ENCODE measurements at regions not wholly inside any gene's neighbourhood (a gene's known extent, or its start where the extent isn't known, plus 50 kb on each side); places are given as distances from the start of the nearest gene placed in this dataset.

DNA sequence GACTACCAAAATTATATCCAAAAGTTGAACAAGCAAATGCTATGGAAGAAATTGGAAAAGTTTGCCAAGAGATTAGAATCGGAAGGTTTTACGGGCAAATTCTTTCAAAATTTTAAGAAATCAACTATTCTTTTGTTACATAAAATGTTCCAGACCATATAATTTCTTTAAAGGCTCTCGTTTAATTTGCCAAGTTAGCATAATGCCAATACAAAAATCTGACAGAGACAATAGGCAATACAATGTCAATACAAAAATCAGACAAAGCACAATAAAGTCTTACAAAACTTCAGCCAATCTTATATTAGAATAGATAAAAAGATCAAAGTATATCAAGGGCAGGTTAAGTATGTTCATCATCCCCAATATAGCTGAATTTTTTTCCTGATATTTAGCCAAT is 224.2 kb downstream of the BCL11A start:
- TF ChIP-seq CTCF (conservative IDR thresholded peaks at IDR 0.05) (no peak), EZH2 (IDR thresholded peaks at IDR 0.05; ENCODE audit: low read depth) (no peak)

All from PC-9 (cell line).